AG09319 (cell line): ENCODE measurements at regions not wholly inside any gene's neighbourhood (a gene's known extent, or its start where the extent isn't known, plus 50 kb on each side); places are given as distances from the start of the nearest gene placed in this dataset.
"Not testable (repeated sequence)": the region's sequence is repeated elsewhere in the genome, so short reads cannot be mapped to it uniquely, and the experiment has no call there.

Source experiments
- DNase-seq: peaks from one replicate; pipeline ENCODE4 v3.0.0-alpha.2; 2010; ENCODE audit warnings: low read depth; ENCODE audit errors: extremely low read depth
- CTCF ChIP-seq: IDR thresholded peaks from 2 replicates; pipeline ENCODE4 v1.5.1; 2011; ENCODE audit warnings: low read depth, mild to moderate bottlenecking, inconsistent platforms, low read length, moderate library complexity

- no peak for DNase-seq
Observed at GRCh38 chrX:53883196-53883595, 161.1 kb downstream of the PHF8 start.

GRCh38 chrX:53882331-53882730 is 161.9 kb downstream of the PHF8 start:
- peak; percentile 46 for DNase-seq

More at GRCh38 chrX:53883196-53883595, 161.1 kb downstream of the PHF8 start:
- no peak for TF ChIP-seq CTCF

GRCh38 chrX:53880786-53881185 is 163.5 kb downstream of the PHF8 start:
- DNase-seq, result not testable (repeated sequence)

More at GRCh38 chrX:53882331-53882730, 161.9 kb downstream of the PHF8 start:
- TF ChIP-seq CTCF, result no peak

- no peak for DNase-seq
- TF ChIP-seq CTCF, result no peak
Observed at GRCh38 chrX:53859890-53860289, 173.4 kb upstream of the HUWE1 start.

GRCh38 chrX:53831662-53832635 is 145.4 kb upstream of the HUWE1 start:
- peak; percentile 47 for TF ChIP-seq CTCF
- DNase-seq, result no peak

GRCh38 chrX:53824686-53825085 is 138.2 kb upstream of the HUWE1 start:
- no peak for DNase-seq
- no peak for TF ChIP-seq CTCF

- DNase-seq, result not testable (repeated sequence)
Observed at GRCh38 chrX:53818115-53818514, 131.6 kb upstream of the HUWE1 start.

- no peak for TF ChIP-seq CTCF
- no peak for DNase-seq
Observed at GRCh38 chrX:53817548-53817947, 131.0 kb upstream of the HUWE1 start.
